Gastroesophageal sphincter (tissue), 3 donors: ENCODE measurements at regions not wholly inside any gene's neighbourhood (a gene's known extent, or its start where the extent isn't known, plus 50 kb on each side); places are given as distances from the start of the nearest gene placed in this dataset.

Experiments
- CTCF ChIP-seq, 4 experiments: fragments of 200-600 bp in 2 of 4; fragments of 450-650 bp in 2 of 4; sonication (generic) in 1 of 4; IDR thresholded peaks; one replicate each; pipeline ENCODE4 v1.5.1; 2017 to 2019; ENCODE audit warnings: antibody characterized with exemption in 4 of 4, mild to moderate bottlenecking in 2 of 4, moderate library complexity in 2 of 4
- EP300 ChIP-seq: sonication (generic); formaldehyde crosslinking; IDR thresholded peaks from one replicate; pipeline ENCODE4 v1.6.1; 2017; ENCODE audit warnings: antibody characterized with exemption, mild to moderate bottlenecking
- POLR2A ChIP-seq, 2 donors: fragments of 450-650 bp; IDR thresholded peaks; one replicate each; pipeline ENCODE4 v1.6.1; 2017; ENCODE audit warnings: antibody characterized with exemption in 2 of 2, mild to moderate bottlenecking in 2 of 2, moderate library complexity in 1 of 2
- POLR2AphosphoS5 ChIP-seq: sonication (generic); formaldehyde crosslinking; IDR thresholded peaks from one replicate; pipeline ENCODE4 v1.6.1; 2017; ENCODE audit warnings: antibody characterized with exemption

- TF ChIP-seq POLR2A (IDR thresholded peaks at IDR 0.05) = no peak
- TF ChIP-seq CTCF (IDR thresholded peaks at IDR 0.05) = no peak
- no peak for TF ChIP-seq POLR2AphosphoS5
- TF ChIP-seq EP300 = no peak
Measured at GRCh38 chr4:22988526-22988925, 295.8 kb downstream of the GBA3 start.
